ENCODE measurements at regions not wholly inside any gene's neighbourhood (a gene's known extent, or its start where the extent isn't known, plus 50 kb on each side); places are given as distances from the start of the nearest gene placed in this dataset.

DNA sequence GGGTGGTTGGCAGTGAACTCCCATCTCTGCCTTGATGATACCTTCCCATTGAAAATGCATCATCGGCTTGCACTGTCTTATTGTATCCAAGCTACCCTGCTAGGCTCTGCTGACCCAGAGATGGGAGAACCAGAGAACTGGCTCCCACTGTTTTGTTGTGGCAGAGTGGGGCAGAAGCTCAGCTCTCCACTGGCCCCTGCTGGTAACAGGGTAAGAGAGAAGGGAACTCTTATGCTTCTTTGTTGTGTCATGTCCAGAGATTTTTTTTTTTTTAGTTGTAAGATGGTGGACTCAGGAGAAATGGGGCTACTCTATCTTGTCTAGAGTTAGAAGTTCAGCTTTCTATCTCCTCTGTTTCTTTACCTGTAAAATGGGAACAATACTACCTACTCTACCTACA is 100.5 kb upstream of the SDK1 start:
- 95 to 100% methylated on average over 1 of the region's 1 CpG for whole genome bisulfite sequencing, 2 donors
- H3K4me1 ChIP-seq = no peaks in the 10 kb centered on the region
- TF ChIP-seq EP300 (IDR thresholded peaks at IDR 0.05) (no peak), POLR2A (IDR thresholded peaks at IDR 0.05) (no peak)
- TF ChIP-seq, protein P1, sequence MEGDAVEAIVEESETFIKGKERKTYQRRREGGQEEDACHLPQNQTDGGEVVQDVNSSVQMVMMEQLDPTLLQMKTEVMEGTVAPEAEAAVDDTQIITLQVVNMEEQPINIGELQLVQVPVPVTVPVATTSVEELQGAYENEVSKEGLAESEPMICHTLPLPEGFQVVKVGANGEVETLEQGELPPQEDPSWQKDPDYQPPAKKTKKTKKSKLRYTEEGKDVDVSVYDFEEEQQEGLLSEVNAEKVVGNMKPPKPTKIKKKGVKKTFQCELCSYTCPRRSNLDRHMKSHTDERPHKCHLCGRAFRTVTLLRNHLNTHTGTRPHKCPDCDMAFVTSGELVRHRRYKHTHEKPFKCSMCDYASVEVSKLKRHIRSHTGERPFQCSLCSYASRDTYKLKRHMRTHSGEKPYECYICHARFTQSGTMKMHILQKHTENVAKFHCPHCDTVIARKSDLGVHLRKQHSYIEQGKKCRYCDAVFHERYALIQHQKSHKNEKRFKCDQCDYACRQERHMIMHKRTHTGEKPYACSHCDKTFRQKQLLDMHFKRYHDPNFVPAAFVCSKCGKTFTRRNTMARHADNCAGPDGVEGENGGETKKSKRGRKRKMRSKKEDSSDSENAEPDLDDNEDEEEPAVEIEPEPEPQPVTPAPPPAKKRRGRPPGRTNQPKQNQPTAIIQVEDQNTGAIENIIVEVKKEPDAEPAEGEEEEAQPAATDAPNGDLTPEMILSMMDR (IDR thresholded peaks at IDR 0.05) = peak in 1 of 5 experiments; percentile 8
- no peak overlapping the region for H3K4me3 ChIP-seq
- H3K36me3 ChIP-seq = no peaks in the 10 kb centered on the region
- no peak overlapping the region for H3K27ac ChIP-seq
- H3K27me3 ChIP-seq = no peaks in the 10 kb centered on the region
- DNase-seq (ENCODE audit: low spot score in 2 of 2) = no peak
- peaks cover 0 to 33% (median 0%) of the 10 kb centered on the region in 4 donors for H3K9me3 ChIP-seq

DNA sequence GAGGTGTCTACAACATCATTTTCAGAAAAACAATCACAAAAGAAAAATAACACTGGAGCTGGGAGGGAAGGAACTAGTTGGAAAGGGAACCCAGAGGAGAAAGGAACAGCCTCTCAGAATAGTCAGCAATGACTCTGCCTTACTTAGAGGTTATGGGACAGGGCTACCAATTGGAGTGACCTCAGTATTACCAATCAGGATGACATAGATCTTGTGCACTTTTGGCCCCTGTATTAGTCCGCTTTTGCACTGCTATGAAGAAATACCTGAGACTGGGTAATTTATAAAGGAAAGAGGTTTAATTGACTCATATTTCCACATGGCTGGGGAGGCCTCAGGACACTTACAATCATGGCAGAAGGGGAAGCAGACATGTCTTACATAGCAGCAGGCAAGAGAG is 99.7 kb upstream of the SDK1 start:
- TF ChIP-seq, protein P1 (IDR thresholded peaks at IDR 0.05) = no peak
- TF ChIP-seq EP300 (IDR thresholded peaks at IDR 0.05) (no peak), POLR2A (IDR thresholded peaks at IDR 0.05) (no peak)
- no peak overlapping the region for H3K4me3 ChIP-seq
- 29 to 94% methylated on average over 1 of the region's 1 CpG for WGBS, 2 donors
- DNase-seq (ENCODE audit: low spot score in 2 of 2) = no peak
- H3K9me3 ChIP-seq = peaks cover 0 to 36% (median 0%) of the 10 kb centered on the region in 4 donors
- no peak overlapping the region for H3K27ac ChIP-seq
- no peaks in the 10 kb centered on the region for H3K36me3 ChIP-seq
- H3K27me3 ChIP-seq = no peaks in the 10 kb centered on the region
- H3K4me1 ChIP-seq = no peaks in the 10 kb centered on the region

DNA sequence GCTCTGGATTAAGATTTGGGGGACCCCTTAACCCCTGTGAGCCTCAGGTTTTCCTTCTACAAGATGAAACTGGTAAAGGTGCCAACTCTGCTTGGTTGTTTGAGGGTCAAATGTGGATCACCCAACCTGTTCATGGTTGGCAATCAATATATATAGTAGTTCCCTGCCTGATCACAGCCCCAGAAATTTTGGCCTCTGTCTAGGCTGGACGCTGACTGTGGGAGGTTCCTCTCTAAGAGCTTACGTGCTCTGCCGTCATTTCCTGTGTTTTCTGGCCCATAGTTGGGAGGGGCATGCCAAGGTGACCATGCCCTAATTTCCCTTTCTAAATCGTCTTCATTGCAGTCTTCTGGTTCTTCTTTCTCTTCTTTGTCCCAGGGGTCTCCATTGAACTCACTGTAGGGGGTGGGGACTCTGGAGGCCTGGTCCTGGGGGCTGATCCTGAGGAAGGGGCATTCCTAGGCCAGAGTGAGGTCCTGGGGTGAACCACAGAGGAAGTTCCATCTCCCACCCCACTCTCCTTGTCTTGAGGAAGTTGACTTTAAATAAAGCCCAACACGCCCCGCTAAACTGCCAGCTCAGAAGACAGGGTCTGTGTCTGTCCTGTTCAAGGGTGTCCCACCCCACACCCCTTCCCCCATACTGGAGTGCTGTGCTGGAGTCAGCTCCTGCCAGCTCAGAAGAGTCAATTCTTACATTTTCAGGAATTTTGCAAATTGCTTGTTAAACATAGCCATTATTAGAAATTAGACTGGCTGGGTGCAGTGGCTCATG is 98.9 kb upstream of the SDK1 start:
- no peak for DNase-seq (ENCODE audit: low spot score in 2 of 2)
- Histone ChIP-seq H3K4me1 (no peaks in the 10 kb centered on the region), H3K27ac (no peak overlapping the region), H3K9me3 (peaks cover 0 to 37% (median 0%) of the 10 kb centered on the region in 4 donors), H3K4me3 (no peak overlapping the region), H3K27me3 (no peaks in the 10 kb centered on the region), H3K36me3 (no peaks in the 10 kb centered on the region)
- TF ChIP-seq, protein P1 (IDR thresholded peaks at IDR 0.05) = no peak
- TF ChIP-seq EP300 (IDR thresholded peaks at IDR 0.05) (no peak), POLR2A (IDR thresholded peaks at IDR 0.05) (no peak)
- 64 to 75% methylated on average over 6 of the region's 6 CpGs for WGBS, 2 donors

DNA sequence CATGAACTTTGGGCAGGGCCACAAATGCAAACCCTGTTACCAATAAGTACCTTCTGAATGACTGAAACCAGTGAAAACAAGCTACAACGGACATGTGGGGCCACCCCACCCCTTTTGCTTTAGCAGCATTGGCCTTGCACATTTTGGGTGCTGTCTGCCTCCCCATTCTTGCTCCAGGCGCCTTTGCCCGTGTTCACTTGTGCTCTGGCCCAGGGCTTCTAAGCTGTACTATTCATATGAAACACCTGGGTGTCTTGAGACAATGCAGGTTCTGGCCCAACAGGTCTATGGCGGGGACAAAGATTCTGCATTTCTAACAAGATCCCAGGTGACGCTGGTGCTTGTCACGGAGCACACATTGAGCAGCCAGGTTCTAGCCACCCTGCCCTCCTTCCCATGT is 96.5 kb upstream of the SDK1 start:
- Histone ChIP-seq H3K4me1 (no peaks in the 10 kb centered on the region), H3K27ac (no peak overlapping the region), H3K36me3 (no peaks in the 10 kb centered on the region), H3K9me3 (peaks cover 0 to 27% (median 0%) of the 10 kb centered on the region in 4 donors), H3K4me3 (no peak overlapping the region), H3K27me3 (no peaks in the 10 kb centered on the region)
- no peak for TF ChIP-seq EP300 (IDR thresholded peaks at IDR 0.05)
- TF ChIP-seq, protein P1 (IDR thresholded peaks at IDR 0.05) = no peak
- no peak for TF ChIP-seq POLR2A (IDR thresholded peaks at IDR 0.05)
- no peak for DNase-seq (ENCODE audit: low spot score in 2 of 2)
- whole genome bisulfite sequencing, 2 donors = 88 to 92% methylated on average over 6 of the region's 6 CpGs

DNA sequence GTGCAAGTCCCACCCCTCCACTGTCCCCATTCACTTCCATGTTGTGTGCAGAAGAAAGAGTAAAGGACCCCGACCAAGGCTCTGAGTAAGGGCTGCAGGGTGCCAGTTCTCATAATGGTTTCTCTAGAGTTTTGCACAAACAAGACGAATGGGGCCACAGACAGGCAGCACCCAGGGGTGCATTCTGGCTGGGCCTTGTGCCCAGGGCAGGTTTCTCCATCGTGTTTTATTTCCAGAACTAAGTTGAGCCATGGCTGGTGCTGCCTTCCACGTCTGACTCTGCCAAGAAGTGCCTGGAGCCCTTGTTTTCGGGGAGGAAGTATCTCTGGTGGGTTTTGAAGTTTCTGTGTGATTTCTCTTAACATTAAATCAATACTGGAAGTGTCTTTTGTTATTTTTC is 95.0 kb upstream of the SDK1 start:
- no peak for DNase-seq (ENCODE audit: low spot score in 2 of 2)
- WGBS, 2 donors = 72 to 96% methylated on average over 4 to 5 of the region's 5 CpGs
- Histone ChIP-seq H3K27me3 (no peaks in the 10 kb centered on the region), H3K4me1 (no peaks in the 10 kb centered on the region), H3K27ac (no peak overlapping the region), H3K36me3 (no peaks in the 10 kb centered on the region), H3K9me3 (peaks cover 0 to 18% (median 0%) of the 10 kb centered on the region in 4 donors), H3K4me3 (no peak overlapping the region)
- TF ChIP-seq EP300 (IDR thresholded peaks at IDR 0.05) = no peak
- TF ChIP-seq POLR2A (IDR thresholded peaks at IDR 0.05) = no peak
- TF ChIP-seq, protein P1 (IDR thresholded peaks at IDR 0.05) = no peak
